NCI-H2196 treated with DMSO at 0.1 percent for 48 hours (cell line): ENCODE measurements at regions not wholly inside any gene's neighbourhood (a gene's known extent, or its start where the extent isn't known, plus 50 kb on each side); places are given as distances from the start of the nearest gene placed in this dataset.

Experiments used
- DNase-seq: peaks from one replicate; lab custom pipeline; 2025; ENCODE audit not compliant: unreplicated experiment; lab: John Stamatoyannopoulos, UW

DNA sequence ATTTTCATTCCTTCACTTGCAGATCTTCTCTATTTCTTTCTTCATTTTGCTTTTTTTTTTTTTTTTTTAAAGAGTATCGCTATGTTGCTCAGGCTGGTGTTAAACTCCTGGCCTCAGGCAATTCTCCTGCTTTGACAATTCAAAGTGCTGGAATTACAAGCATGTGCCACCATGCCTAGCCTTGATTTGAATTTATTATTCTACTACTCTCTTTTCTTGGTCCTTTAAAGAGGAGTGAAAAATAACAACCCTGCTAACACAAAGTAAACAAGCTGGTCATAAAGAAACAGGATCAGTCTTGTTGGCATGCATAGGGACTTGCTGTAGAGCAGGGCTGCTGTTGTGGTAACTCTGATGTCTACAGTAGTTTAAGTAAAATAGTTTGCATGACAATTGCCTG, 1615.3 kb upstream of the ZEB2 start:
- no peak for DNase-seq

DNA sequence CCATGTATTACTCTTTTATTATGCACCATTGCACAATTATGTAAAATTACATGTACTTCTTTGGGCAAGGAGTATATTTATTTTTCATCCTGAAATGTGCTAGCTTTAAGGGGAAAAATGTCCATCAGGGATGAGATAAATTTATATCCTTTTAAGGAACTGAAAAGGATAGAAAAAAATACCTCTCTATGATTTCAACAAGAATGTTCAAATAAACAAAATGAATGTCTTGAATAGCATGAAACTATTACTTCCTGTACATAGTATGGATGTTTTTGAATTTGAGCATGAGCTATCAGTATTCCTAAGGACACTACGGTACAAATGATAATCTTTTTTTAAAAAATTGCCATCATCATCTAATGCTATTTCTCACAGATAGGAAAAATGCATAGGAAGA, 1611.9 kb upstream of the ZEB2 start:
- no peak for DNase-seq

DNA sequence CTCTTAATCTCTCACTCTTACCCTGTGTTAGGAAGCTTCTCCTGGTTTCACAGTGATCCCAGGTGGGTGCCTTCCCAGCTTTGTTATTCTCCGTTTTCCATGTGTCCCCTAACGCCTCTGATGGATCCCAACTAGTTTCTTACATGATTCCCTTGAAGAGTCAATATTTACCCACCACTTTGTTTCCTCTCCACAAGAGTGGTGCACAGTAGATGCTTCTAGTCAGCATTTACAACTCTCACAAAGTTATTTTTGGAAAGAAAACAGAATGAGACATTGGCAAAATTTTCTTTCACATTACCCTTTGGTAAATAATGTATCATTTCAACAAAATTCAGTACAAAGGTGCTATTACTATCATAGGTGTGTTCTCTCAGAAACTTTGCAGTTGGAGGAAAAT, 1611.1 kb upstream of the ZEB2 start:
- no peak for DNase-seq

DNA sequence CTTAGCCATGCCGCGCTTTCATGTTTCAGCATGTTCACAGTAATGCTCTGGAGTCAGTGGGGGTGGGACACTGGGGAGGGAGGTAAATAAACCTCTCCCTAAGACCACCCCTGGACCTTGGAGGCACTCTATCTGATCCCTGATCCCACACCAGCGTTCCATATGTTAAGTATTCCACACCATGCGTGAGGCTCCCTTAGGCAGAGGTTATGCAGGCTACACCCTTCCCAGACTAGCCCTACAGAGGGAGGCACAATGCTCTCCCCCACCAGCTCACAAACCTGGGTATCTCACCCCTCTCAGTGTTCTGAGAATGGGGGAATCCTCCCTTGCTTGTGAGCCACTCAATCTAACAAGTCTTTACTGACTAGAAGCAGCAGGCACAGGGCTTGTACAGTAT, 1610.4 kb upstream of the ZEB2 start:
- no peak for DNase-seq

DNA sequence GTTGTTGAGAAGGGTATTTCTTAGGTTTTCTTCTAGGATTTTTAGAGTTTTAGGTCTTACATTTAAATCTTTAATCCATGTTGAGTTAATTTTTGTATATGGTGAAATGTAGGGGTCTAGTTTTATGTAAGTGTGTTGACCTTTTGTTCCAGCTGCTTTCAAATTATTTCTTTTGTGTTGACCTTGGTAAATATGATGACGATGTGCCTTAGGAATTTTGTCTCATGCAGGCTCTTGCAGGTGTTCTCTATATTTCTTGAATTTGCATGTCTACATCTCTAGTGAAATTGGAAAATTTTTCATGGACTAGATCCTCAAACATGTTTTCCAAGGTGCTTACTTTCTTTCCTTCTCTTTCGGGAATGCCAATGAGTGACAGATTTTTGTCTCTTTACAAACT, 1609.3 kb upstream of the ZEB2 start:
- DNase-seq: no peak

DNA sequence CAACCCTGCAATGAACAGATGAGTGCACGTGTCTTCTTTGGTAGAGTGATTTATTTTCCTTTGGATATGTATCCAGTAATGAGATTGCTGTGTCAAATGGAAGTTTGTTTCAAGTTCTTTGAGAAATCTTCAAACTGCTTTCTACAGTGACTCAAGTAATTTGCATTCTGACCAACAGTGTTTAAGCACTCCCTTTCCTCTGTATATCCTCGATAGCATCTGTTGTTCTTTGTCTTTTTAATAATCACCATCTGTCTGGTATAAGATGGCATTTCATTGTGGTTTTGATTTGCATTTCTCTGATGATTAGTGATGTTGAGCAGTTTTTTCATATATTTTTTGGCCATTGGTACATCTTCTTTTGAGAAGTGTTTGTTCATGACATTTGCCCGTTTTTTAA, 1608.3 kb upstream of the ZEB2 start:
- no peak for DNase-seq

DNA sequence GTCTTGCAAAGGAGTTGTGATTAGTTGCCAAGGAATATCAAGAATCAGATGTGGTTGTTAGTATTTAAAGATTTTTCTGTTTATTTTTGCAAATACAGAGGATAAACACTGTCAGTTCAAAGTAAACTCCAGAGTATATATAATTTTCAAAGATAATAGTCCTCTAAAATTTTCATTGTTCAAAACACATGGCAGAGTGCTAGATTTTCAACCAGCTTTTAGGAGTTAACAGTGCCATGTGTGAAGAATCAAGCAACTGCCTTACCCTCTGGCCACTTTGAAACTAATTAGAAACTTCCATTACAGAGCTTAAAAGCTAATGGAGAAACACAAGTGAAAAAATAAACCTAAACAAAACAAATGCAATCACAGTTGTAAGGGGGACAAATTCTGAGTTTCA, 1605.6 kb upstream of the ZEB2 start:
- DNase-seq: no peak

DNA sequence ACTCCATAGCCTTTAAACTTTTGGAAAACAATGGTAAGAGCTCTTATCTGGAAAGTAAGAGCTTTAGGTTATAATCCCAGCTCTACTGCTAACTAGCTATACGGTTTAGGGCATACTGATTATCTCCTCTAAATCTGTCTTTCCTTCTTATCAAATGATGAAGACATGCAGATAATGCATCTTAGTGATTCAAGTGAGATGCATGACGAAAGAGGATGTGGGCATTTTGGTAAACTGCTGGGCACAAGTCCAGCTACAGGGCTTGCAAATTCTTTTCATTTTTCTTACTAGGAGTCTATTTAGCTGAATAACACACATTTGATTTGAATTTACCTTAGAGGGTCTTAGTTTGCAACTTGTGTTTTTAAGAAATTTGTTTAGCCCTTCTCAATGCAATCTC, 1604.8 kb upstream of the ZEB2 start:
- DNase-seq: no peak

DNA sequence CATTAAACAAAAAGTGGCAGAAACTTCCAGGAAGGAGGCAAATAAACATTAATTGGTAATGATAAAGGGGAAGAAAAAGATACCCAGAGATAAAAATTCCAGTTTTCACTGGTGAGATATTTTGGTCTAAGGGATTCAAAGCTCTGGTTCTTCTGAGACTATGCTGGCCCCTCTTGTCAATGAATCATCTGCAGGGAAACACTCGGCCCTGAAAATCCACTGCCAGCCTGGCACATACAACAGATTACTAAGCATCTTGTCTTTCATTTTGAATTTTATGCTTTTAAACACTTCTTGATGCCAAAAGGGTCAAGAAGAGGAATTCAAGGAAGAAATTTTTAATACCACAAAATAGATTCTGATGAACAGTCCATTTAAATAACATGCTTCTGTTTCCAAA, 1603.8 kb upstream of the ZEB2 start:
- no peak for DNase-seq

DNA sequence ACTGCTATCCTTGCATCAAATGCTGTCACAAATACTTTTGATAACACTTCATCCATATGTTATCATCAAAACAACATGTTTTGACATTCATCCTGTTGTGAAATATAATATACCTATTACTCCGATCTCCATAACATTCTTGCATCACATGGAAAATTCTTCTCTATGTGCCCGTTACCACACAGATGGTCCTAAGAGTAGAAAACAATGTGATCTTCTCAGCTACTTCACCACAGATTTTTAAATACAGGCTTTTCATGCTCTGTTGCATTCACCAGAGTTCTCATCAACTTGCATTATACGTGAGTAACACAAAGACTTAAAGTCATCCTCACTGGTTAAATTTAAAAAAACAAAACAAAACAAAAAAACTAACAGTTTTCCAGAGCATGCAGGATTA, 1603.3 kb upstream of the ZEB2 start:
- DNase-seq: no peak

DNA sequence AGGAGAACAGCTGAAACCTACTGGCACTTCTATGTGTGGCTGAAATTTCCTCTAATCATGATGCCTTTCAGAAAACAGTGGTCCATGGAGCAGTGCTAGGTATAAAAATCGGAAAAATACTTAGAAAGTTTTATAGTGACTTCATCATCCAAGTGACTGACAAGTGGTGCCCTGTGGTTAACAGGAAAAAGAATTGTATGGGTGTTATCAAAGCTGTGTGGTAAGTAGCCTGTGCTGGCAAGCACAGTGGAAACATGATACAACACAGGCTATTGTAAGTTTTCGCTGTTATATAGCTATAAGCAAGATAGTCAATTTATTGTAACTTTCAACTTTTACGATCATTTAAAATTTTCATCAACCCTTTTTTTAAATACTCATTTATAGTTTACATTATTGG, 1599.7 kb upstream of the ZEB2 start:
- no peak for DNase-seq

DNA sequence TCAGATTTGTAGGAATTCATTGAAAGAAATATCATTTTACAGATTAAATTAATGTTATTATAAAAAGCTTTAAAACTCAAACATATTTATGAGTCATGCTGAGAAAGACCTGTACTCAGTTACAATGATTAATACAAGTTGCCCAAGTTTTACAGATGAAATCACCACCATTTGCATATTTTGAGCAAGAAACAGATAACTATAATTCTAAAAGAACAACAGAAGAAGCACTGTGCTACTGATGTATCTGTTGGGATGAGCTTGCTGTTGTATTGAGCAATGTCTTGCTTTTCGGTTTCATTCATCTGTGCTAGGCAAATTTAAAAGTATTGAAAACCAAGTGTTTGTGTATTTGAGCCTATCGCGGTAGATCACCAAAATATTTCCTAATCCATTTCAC, 1589.1 kb upstream of the ZEB2 start:
- DNase-seq: no peak

DNA sequence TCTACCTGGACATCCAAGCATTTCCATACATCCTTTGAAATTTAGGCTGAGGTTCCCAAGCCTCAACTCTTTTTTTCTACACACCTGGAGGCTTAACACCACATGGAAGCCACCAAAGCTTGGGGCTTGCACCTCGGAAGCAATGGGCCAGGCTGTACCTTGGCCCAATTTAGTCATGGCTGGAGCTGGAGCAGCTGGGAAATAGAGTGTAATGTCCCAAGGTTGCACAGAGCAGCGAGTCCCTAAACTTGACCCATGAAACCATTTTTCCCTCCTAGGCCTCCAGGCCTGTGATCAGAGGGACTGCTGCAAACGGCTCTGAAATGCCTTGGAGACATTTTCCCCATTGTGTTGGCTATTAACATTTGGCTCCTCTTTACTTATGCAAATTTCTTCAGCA, 1574.3 kb upstream of the ZEB2 start:
- no peak for DNase-seq

DNA sequence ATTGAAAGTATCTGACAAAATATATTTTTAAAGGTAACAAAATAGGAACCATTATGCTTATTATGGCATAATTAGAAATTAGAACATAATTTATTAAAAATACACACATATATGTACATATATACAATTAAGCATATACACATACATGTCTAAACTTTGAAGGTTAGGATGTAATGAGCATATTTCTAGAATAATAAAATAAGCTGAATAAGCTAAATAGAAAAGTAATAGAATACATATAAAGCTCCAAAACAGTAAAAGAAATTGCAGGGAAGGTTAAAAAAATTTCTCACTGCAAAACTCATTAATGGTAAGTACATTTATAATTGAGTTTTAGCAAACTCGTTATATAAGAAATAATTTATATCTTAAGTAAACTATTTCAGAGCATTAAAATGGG, 1561.5 kb upstream of the ZEB2 start:
- DNase-seq: no peak

DNA sequence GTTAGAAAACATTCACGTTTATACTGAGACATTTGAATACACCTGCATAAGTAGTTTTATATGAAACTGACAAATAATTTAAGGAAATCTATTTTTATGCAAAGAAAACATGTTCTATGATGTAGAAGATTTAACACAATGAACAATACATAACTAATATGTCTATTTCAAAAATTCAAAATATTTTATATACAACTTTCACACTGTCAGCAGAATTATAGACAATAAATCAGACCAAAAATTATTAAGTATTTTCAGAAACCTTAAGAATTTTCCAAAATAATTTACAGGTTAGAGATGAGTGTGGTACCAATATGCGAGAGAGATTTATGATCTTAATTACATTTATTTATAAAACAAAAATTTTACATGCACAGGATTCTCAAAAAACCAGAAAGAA, 1561.0 kb upstream of the ZEB2 start:
- DNase-seq: no peak

DNA sequence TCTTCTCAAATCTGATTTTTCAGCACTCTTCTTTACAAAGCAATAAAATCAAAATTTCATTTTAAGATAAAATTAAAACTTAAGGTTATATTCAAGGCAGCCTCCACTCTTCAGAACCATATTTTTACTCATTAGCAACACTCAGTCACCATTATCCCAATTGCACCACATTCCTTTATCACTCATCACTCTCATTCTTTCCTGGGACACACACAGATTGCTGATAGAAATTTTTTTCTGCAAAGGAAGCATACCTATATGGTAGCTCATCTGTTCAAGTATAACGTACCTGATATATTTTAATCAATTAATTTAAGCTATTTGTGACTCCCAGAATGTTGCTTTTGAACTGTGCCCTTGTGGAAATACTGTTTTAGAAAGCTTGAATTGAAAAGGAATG, 1559.3 kb upstream of the ZEB2 start:
- DNase-seq: no peak

DNA sequence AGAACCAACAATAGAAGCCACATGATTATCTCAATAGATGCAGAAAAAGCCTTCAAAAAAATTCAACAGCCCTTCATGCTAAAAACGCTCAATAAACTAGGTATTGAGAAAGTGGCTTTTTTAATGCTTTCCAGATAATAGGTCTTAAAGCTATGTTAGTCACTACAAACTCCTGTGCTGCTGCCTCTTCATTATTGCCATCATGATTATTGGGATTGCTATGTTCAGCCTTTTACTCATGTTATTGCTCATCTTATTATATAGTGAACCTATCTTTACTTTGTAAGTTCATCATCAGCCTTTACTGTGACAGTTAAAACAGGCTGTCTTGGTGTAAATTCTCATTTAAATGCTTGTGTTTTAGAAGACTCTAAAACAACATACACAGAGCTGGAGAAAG, 1557.2 kb upstream of the ZEB2 start:
- no peak for DNase-seq

DNA sequence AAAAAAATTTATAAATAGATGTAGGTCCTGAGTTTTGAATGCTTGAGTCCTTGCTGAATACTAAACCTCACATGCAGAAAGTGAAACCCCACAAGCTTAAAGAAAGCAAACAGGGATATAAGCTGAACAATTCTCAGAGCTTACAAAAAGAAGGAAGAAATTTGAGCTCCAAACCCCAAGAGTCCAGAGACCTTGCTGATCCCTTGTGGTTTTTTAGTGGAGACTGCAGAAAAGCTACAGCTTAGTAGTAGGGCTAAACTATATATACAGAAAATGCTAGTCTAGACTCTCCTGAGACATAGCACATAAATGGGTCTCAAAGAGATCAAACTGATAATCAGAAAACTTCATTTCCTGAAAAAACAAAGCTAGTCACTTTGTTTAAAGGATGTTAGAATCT, 1548.1 kb upstream of the ZEB2 start:
- DNase-seq: no peak

DNA sequence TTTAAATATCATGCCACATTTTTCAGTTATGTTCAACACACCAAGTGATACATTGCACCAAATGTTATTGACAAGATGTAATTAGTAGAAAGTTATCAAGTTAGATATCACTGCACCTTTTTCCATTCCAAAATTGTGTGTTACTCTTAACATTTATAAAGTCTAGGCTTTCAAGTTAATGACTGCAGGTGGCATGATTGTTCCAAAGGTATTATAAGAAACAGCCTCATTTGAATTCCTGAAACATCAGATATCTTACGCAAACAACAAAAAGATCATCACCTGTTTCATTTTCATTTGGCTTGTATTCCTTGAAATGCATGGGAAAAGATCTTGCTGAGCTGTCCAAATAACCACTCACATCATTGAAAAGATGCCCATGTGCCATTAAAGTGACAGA, 1528.2 kb upstream of the ZEB2 start:
- DNase-seq: no peak

DNA sequence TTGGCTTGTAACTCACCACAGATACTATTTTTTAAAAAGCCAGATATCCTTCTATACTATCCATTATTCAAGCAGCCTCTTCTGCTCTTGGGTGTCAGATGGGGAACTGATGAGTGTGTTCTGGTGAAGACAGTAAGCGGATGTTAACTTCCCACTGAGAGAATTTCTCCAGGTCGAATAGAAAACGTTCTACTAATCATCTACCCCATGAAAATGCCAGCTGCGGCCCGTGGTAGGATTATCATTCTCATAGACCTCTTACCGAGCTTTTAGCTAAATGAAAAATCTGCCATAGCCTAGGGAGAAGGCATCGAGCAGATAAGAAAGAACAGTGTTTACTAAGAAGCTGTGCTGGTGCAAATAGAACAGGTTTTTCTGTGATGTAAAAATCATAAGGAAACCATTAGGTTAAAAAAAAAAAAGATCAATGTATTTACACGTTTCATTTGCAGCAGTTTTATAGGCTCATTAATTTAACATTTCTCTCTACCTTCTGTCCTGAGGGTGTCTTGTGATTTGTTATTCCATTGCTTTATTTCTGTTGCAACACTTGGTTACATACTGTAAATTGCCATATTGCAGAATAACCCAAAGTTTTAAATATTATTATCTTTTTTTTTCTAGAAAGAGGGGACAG, 1521.5 kb upstream of the ZEB2 start:
- DNase-seq: no peak

DNA sequence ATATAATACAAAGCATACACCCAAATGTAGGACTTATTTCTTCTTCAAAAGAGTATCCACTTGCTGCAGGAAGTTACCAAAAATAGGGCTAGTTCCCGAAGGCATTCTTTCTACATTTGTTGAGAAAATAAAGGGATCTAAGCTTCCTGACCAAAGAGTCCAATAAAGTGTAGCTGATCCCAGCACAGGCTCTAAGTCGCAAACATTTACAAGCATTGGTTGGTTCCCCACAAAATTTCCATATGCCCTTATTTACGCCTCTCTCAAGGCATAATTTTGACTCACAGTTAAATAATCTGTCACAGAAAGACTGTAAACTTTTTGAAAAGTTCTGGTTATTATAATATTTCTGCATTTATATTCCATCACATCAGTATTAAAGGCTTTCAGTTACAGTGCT, 1520.1 kb upstream of the ZEB2 start:
- no peak for DNase-seq

DNA sequence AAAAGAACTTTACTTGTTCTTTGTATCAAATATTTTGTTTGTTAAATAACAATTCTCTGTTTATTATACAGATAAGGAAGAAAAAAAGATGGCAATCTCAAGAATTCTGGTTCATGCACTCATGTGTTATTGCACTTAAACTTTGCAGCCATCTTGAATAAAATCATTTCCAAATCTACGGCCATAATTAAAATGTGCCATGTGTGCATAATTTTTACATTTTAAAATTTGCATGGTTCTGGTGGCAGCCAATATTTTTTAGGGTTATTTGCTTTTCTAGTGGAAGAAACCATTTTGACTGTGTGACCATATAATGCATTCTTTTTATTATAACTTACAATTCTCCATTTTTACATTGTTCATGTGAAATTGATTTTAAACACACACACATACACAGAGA, 1518.1 kb upstream of the ZEB2 start:
- no peak for DNase-seq

DNA sequence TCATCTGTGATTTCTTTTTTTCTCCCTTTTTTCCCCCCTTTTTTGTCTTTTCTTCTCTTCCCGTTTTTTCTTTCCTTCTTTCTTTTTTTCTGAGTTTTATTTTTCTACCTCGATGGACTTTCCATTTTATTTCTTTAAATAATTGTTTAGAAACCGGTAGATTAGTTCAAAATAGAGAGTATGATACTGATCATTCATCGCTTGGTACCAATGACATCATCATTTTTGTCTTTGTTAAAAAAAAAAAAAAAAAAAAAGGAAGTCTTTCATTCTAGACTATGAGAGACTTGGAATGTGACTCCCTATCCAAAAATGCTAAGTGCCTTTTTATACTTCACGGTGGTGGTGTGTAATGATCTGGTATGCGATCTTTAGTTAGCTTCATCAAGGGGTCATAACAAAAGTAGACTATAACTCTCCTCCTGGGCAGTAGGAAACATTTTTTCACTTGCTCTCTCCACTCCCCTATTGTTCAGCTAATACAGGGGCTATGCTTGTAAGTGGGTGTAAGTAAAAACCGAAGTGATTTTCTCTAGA, 1517.5 kb upstream of the ZEB2 start:
- no peak for DNase-seq

DNA sequence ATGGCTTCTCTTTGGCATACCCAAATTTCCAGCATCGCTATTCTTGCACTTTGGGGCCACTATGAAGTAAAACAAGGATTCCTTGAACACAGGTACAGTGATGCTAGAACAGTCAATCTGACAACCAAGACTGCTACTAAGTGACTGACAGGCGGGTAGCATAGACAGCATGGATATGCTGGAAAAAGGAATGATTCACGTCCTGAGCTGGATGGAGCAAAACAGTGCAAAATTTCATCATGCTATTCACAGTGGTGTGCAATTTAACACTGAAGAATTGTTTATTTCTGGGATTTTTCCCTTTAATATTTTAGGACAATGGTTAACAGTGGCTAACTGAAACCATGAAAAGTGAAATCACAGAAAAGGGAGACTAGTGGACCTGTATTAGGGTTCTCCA, 1511.2 kb upstream of the ZEB2 start:
- DNase-seq: no peak
